Lower leg skin (tissue), 4 donors: ENCODE measurements at regions not wholly inside any gene's neighbourhood (a gene's known extent, or its start where the extent isn't known, plus 50 kb on each side); places are given as distances from the start of the nearest gene placed in this dataset.

Source experiments
- DNase-seq, 2 donors: peaks; one replicate each; pipeline ENCODE4 v3.0.0-alpha.2; 2019; ENCODE audit warnings: low spot score in 2 of 2
- H3K4me3 ChIP-seq: fragments of 200-600 bp; sonication (generic); 2 replicates; pipeline ENCODE4 v1.5.1; 2017; ENCODE audit warnings: mild to moderate bottlenecking, low read depth; ENCODE audit not compliant: poor library complexity, severe bottlenecking
- CTCF ChIP-seq, 3 donors: fragments of 450-650 bp; IDR thresholded peaks; one replicate each; pipeline ENCODE4 v1.5.1; 2016; ENCODE audit warnings: antibody characterized with exemption in 3 of 3, mild to moderate bottlenecking in 3 of 3, moderate library complexity in 2 of 3
- POLR2A ChIP-seq, 2 donors: fragments of 450-650 bp; IDR thresholded peaks; one replicate each; pipeline ENCODE4 v1.6.1; 2016 to 2017; ENCODE audit warnings: antibody characterized with exemption in 2 of 2, mild to moderate bottlenecking in 1 of 2, moderate library complexity in 1 of 2
- WGBS, 2 donors: methylation state at CpG; one replicate each; pipeline ENCODE4 v1.1.5; 2018; 5-methylcytosine and 5-hydroxymethylcytosine counted together
- intact Hi-C: fragments of 100-400 bp; cut with DNase I; formaldehyde crosslinking; loops from one replicate; pipeline ENCODE4 v1.15.0; 2023; ENCODE audit warnings: low total_unique reads

- intact Hi-C loops: no loop called here
- H3K4me3 ChIP-seq: no peak overlapping the region
- no peak for DNase-seq
- WGBS, 2 donors: 58 to 60% methylated on average over 1 of the region's 1 CpG
- TF ChIP-seq CTCF (IDR thresholded peaks at IDR 0.05): no peak
- TF ChIP-seq POLR2A (IDR thresholded peaks at IDR 0.05): no peak
Observed at GRCh38 chr2:16287281-16287680, 346.9 kb downstream of the MYCN start.

GRCh38 chr2:16285813-16286510 is 345.6 kb downstream of the MYCN start:
- intact Hi-C loops: no loop called here
- WGBS, 2 donors: 64 to 65% methylated on average over 7 of the region's 7 CpGs
- TF ChIP-seq CTCF (IDR thresholded peaks at IDR 0.05): no peak
- no peak for TF ChIP-seq POLR2A (IDR thresholded peaks at IDR 0.05)
- no peak for DNase-seq
- H3K4me3 ChIP-seq: no peak overlapping the region

- TF ChIP-seq POLR2A (IDR thresholded peaks at IDR 0.05) (no peak), CTCF (IDR thresholded peaks at IDR 0.05) (no peak)
- DNase-seq: no peak
- 90 to 92% methylated on average over 12 of the region's 12 CpGs for WGBS, 2 donors
- no peak overlapping the region for H3K4me3 ChIP-seq
- intact Hi-C loops: no loop called here
Observed at GRCh38 chr2:16284941-16285625, 344.7 kb downstream of the MYCN start.

GRCh38 chr2:16283071-16283850 is 342.9 kb downstream of the MYCN start:
- DNase-seq: no peak
- intact Hi-C loops: no loop called here
- H3K4me3 ChIP-seq: no peak overlapping the region
- 71 to 76% methylated on average over 10 of the region's 10 CpGs for WGBS, 2 donors
- TF ChIP-seq CTCF (IDR thresholded peaks at IDR 0.05): no peak
- TF ChIP-seq POLR2A (IDR thresholded peaks at IDR 0.05): no peak

GRCh38 chr2:16282511-16282910 is 342.2 kb downstream of the MYCN start:
- intact Hi-C loops: no loop called here
- TF ChIP-seq CTCF (IDR thresholded peaks at IDR 0.05): no peak
- TF ChIP-seq POLR2A (IDR thresholded peaks at IDR 0.05): no peak
- no peak overlapping the region for H3K4me3 ChIP-seq
- no peak for DNase-seq
- 76 to 95% methylated on average over 2 of the region's 2 CpGs for WGBS, 2 donors
